Ovary (tissue), 3 donors: ENCODE measurements at regions not wholly inside any gene's neighbourhood (a gene's known extent, or its start where the extent isn't known, plus 50 kb on each side); places are given as distances from the start of the nearest gene placed in this dataset.

ENCODE experiments used
- CTCF ChIP-seq, 3 donors: fragments of 450-650 bp in 2 of 3; fragments of 200-600 bp in 1 of 3; IDR thresholded peaks; one replicate each; pipeline versions ENCODE4 v1.5.1 to v1.8.0; 2016 to 2022; ENCODE audit warnings: antibody characterized with exemption in 3 of 3, mild to moderate bottlenecking in 1 of 3
- POLR2A ChIP-seq: fragments of 450-650 bp; IDR thresholded peaks from one replicate; pipeline ENCODE4 v1.6.1; 2017; ENCODE audit warnings: antibody characterized with exemption, mild to moderate bottlenecking, moderate library complexity
- donor health status: DM: no; HTN: no; CAD: no.

DNA sequence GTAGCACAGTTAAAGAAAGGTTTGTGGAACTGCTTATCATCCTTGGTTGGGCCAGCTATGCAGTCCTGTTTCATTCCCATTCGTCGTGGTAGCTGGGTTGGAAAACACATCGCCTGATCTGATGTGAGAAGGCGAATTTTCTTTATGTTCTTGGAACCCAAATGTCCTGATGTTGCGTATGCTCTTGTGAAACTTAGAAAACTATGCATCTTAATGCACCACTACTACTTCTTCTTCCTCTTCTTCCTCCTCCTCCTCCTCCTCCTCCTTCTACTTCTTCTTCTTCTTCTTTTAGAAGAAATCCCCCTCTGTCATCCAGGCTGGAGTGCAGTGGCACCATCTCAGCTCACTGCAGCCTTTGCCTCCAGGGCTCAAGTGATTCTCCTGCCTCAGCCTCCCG is 381.6 kb downstream of the UTRN start:
- no peak for TF ChIP-seq CTCF (IDR thresholded peaks at IDR 0.05)
- TF ChIP-seq POLR2A: no peak
